HG02970 (cell line): ENCODE measurements at regions not wholly inside any gene's neighbourhood (a gene's known extent, or its start where the extent isn't known, plus 50 kb on each side); places are given as distances from the start of the nearest gene placed in this dataset.
"Not testable (repeated sequence)": the region's sequence is repeated elsewhere in the genome, so short reads cannot be mapped to it uniquely, and the experiment has no call there.

Source experiments
- ATAC-seq: cut with Tn5 transposase; IDR thresholded peaks from one replicate; pipeline ENCODE4 v1.9.1; 2021; ENCODE audit warnings: mild to moderate bottlenecking, moderate library complexity, moderate number of reproducible peaks; ENCODE audit not compliant: unreplicated experiment, low FRiP score

DNA sequence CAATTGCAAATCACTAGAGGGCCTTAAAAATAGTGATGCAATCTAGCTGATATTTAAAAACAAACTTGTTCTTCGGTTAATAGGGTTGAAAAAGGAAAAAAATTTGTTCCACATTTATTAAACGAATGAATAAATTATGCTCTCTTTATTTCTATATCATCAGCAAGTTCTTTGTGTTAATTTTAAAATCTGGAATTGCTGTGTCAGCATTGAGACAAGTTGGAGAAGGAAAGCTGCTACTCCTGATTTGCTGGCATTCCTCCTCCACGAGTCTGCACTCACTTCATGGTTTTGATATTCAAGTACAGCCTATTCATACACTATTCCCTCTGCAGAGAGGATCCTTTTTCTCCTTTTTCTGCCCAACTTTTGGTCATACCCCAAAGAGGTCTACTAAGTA lies 117.6 kb downstream of the MRPL39 start:
- ATAC-seq, result no peak

DNA sequence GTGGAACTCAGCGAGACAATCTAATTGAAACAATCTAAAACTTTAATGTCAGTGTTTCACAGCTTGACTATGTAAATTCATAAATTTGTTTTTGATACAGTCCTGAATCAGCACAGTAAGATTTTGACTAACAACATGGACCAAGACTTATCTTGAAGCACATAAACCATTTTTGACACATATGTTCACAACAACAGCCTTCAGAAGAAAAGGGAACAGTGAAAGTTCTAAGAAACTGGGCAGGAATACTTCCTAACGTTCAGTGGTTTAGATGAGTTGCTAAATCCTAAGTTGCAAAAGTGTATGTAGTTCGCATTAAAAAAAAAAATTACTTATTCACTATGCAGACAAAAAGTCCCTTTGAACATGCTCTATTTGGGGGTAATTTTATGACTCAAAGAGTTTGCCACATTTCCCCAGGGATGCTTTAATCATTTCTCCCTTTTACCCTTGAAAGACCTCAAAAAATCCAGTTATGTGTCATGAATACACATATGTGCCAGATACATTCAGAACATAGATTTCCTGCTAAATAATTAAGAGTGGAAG lies 120.2 kb downstream of the MRPL39 start:
- ATAC-seq, result peak; percentile 67

DNA sequence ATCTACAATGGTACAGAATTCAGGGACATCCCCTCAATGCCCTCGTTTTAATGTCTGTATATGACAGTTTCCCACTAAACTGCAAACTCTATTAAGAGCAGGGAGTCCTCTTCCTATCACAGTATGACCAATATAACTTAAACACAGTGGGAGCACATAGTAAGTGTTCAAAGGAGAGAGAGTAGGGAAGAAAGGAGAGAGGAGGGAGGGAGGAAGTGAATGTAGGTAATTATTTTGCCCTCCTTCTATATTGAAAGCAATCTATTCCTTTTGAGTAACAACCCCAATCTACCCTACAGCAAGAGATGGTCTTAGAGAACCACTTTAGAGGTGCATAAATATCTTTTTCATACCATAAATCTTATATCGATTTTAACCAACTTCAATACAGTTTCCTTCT lies 121.4 kb downstream of the MRPL39 start:
- ATAC-seq, result no peak

GRCh38 chr21:25467896-25468295 lies 139.4 kb downstream of the MRPL39 start:
- no peak for ATAC-seq

DNA sequence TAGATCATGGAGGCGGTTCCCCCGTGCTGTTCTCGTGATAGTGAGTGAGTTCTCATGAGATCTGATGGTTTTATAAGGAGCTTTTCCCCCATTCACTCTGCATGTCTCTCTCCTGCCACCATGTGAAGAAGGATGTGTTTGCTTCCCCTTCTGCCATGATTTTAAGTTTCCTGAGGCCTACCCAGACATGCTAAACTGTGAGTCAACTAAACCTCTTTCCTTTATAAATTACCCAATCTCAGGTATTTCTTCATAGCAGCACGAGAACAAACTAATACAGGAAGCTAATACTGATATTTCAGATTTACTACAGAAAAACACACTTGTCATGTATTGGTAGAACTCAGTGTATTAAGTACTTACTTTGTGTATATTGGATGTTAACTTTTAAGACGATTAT lies 140.2 kb downstream of the MRPL39 start:
- not testable (repeated sequence) for ATAC-seq

DNA sequence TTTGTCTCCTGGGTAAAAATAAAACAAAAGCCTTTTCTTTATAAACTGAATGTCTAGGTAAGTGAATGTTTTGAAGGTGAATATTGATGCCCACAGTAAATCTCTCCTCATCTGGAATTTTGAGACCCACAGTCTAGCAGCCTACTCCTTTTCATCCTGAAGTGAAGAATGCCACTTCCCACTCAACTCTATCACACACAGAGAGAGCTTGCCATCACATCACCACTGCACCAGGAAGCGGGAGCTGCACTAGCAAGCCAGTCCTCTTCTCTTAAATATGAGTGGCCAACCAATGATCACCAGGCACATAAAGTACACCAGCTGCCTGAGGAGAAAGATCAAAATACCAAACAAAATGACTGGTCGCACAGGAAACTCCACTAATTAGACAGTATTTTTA lies 140.8 kb downstream of the MRPL39 start:
- ATAC-seq, result no peak

- ATAC-seq, result no peak
These were observed 142.0 kb downstream of the MRPL39 start for GRCh38 chr21:25465263-25465662.

DNA sequence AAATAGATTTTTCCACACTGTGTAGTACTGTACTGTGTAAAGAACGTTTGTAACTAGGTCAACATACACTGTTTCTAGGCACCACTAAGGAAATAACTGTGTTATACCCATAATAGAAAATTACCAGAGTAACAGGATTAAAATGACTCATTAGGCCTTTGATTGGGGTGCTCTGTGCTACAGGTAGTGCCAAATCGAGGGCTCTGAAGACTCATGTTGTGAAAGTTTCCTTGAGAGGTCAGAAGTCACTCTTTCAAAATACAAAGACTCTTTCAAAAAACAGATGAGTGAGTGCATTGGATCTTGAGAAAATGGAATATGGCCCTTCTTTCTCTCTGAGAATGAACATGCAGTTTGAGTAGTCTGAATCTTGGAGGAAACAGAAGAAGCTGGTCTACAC lies 143.0 kb downstream of the MRPL39 start:
- ATAC-seq, result peak; percentile 51

DNA sequence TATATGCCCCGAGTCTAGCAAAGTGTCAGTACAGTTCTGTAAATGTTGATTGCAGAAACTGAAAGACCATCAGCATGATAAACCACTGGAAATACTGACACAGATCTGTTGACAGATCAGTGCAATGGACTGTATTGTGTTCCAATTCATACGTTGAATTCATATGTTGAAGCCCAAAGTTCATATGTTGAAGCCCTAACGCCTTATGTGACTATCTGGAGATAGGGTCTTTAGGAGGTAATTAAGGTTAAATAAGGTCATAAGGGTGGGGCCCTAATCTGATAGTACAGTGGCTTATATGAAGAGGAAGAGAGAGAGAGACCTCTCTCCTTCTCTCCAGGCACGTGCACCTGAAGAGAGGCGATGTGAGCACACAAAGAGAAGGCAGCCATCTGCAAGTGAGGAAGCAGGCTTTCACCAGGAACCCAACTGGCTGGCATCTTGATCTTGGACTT lies 144.7 kb downstream of the MRPL39 start:
- no peak for ATAC-seq

DNA sequence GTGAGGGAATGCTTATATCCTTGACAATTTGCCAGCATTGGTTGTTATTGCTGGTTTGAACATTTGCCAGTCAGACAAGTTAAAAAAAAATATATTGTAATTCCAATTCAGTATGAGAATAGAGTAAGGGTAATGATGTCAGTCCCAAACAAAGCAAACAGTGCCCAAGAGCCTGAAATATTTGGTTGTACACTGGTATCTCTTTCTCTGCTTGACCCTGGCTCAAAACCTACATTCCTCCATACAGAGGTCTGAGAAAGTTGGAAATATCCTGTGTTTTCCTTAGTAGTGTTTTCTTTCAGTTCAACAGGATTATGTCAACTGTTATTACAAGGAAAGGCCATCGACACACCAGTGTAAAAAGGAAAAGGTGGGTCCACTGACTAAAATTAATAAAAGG lies 145.6 kb downstream of the MRPL39 start:
- no peak for ATAC-seq

GRCh38 chr21:25459993-25460392 lies 147.3 kb downstream of the MRPL39 start:
- ATAC-seq, result no peak

DNA sequence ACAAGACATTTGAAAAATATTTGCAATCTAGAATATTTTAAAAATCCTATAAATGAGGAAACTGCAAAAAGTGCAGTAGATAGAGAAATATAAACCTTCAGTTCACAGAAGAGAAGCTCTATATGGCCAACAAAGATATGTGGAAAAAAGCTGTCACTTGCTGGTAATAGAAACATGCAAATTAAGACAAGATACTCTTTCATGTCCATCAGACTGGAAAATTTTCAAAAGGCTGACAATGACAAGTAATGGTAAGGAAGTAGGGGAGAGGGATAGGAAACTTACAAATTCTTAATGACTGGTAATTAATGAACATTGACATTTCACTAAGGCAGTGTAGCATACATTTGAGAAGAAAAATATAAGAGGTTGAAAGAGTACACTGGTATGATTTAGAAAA lies 147.9 kb downstream of the MRPL39 start:
- no peak for ATAC-seq

- no peak for ATAC-seq
These were observed 148.8 kb downstream of the MRPL39 start for GRCh38 chr21:25458484-25458883.

DNA sequence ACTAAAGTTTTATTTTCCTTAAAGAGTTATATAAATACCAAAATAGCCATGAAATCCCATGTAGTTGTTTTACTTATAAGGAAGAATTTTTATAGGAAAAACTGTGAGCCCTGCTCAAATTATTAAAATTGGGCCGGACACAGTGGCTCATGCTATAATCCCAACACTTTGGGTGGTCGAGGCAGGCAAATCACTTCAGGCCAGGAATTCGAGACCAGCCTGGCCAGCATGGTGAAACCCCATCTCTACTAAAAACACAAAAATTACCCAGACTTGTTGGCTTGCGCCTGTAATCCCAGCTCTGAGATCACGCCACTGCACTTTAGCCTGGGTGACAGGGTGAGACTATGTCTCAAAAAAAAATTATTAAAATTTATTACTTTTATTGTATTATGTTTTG lies 149.3 kb downstream of the MRPL39 start:
- ATAC-seq, result no peak

- peak; percentile 70 for ATAC-seq
These were observed 149.9 kb downstream of the MRPL39 start for GRCh38 chr21:25457411-25457810.

DNA sequence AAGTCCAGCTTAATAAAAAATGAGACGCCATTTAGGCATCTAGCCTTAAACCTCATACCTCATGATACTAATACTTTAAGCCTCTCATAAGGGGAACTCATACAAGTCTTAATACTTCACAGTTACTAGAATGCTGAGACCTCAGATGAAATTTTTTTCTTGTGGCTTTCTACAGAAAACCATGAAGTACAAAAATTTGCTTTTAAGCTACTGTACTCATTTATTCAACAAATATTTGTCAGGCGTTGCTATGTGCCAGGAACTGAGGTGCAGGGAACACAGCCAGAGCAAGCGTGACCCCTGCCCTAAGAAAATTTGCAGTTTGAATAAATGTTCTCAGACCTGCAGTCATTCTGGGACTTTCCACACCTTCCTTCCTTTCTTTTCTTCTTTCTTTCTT lies 150.6 kb downstream of the MRPL39 start:
- ATAC-seq, result peak; percentile 49

DNA sequence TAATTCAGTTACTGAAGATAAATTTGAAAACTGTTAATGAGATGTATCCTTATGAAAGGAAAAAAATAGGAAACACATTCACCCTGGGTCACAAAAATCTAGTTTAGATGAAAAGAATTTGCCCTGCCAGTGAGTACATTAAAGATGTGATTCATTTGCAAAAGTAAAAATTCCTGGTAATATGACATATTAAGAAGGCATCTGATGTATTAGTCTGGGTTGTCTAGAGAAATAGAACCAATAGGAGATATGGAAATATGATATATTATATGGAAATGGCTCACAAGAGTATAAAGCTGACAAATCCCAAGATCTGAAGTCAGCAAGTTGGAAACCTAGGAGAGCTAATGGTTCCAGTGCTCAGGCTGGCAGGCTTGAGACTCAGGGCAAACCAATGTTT lies 153.8 kb downstream of the MRPL39 start:
- ATAC-seq, result no peak

- no peak for ATAC-seq
These were observed 157.3 kb downstream of the MRPL39 start for GRCh38 chr21:25449950-25450349.

DNA sequence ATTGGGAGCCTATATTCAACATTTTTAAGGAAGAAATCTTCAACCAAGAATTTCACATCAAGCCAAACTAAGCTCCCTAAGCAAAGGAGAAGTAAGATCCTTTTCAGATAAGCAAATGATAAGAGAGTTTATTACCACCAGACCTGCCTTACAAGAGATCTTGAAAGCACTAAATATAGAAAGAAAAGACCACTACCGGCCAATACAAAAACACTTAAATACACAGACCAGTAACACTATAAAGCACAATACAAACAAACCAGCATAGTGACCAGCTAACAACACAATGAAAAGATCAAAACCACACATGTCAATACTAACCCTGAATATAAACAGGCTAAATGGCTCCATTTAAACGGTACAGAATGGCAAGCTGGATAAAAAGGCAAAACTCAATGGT lies 165.4 kb downstream of the MRPL39 start:
- ATAC-seq, result no peak

DNA sequence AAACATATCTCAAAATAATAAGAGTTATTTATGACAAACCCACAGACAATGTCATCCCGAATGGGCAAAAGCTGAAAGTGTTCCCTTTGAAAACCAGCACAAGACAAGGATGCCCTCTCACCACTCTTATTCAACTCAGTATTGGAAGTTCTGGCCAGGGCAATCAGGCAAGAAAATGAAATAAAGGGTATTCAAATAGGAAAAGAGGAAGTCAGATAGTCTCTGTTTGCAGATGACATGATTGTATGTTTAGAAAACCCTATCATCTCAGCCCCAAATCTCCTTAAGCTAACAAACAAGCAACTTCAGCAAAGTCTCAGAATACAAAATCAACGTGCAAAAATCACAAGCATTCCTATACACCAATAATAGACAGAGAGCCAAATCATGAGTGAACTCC lies 169.8 kb downstream of the MRPL39 start:
- not testable (repeated sequence) for ATAC-seq

DNA sequence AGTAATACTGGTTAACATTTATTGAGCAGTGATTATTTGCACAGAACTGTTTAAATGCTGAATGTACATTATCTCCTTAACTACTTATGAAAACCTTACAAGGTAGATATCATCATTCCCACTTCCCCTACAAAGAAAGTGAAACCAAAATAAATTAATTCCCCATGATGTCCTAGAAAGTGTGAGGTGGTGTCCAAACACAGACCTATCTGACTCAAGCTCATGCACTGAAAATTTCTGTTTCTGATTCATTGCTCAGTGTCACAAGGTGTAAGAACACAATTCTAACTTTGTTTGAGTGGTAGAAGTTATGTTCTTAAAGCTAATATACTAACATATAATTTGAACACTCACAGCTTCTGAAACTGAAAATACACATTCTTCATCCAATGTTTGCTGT lies 178.7 kb downstream of the MRPL39 start:
- peak; percentile 53 for ATAC-seq

GRCh38 chr21:25427828-25428227 lies 179.5 kb downstream of the MRPL39 start:
- no peak for ATAC-seq

- ATAC-seq, result no peak
These were observed 180.7 kb downstream of the MRPL39 start for GRCh38 chr21:25426580-25426979.
